ENCODE measurements at regions not wholly inside any gene's neighbourhood (a gene's known extent, or its start where the extent isn't known, plus 50 kb on each side); places are given as distances from the start of the nearest gene placed in this dataset.
A peak's percentile ranks its signal among the peaks of the same experiment; 100 is the strongest.

- no peak overlapping the region for H3K4me3 Mint-ChIP-seq
- peaks cover 0 to under 1% (median 0%) of the 10 kb centered on the region in 3 donors for H3K4me1 Mint-ChIP-seq
Observed at GRCh38 chr3:13722178-13722577, 157.7 kb downstream of the WNT7A start.

GRCh38 chr3:13718436-13718835 lies 161.4 kb downstream of the WNT7A start:
- Mint-ChIP-seq H3K27me3 (peaks cover 4% of the 10 kb centered on the region), H3K4me1 (no peaks in the 10 kb centered on the region), H3K4me3 (no peak overlapping the region), H3K36me3 (no peaks in the 10 kb centered on the region), H3K9me3 (peaks cover 7 to 22% (median 8%) of the 10 kb centered on the region in 3 donors), H3K27ac (peak overlapping the region in 1 of 3 donors; percentile 80)

More at GRCh38 chr3:13722178-13722577, 157.7 kb downstream of the WNT7A start:
- H3K9me3 Mint-ChIP-seq, result peaks cover 0 to 22% (median 8%) of the 10 kb centered on the region in 3 donors
- no peaks in the 10 kb centered on the region for H3K36me3 Mint-ChIP-seq
- peaks cover 3% of the 10 kb centered on the region for H3K27me3 Mint-ChIP-seq
- H3K27ac Mint-ChIP-seq, result no peak overlapping the region

GRCh38 chr3:13718000-13718399 lies 161.9 kb downstream of the WNT7A start:
- Mint-ChIP-seq H3K27me3 (peaks cover 4% of the 10 kb centered on the region), H3K27ac (peak overlapping the region in 1 of 3 donors; percentile 80)

GRCh38 chr3:13717222-13717895 lies 162.5 kb downstream of the WNT7A start:
- H3K4me1 Mint-ChIP-seq, result no peaks in the 10 kb centered on the region
- H3K9me3 Mint-ChIP-seq, result peaks cover 2 to 12% (median 9%) of the 10 kb centered on the region in 3 donors
- peaks cover 4% of the 10 kb centered on the region for H3K27me3 Mint-ChIP-seq
- H3K27ac Mint-ChIP-seq, result no peak overlapping the region
- no peak overlapping the region for H3K4me3 Mint-ChIP-seq
- H3K36me3 Mint-ChIP-seq, result no peaks in the 10 kb centered on the region

More at GRCh38 chr3:13718000-13718399, 161.9 kb downstream of the WNT7A start:
- Mint-ChIP-seq H3K4me1 (no peaks in the 10 kb centered on the region), H3K36me3 (no peaks in the 10 kb centered on the region), H3K4me3 (no peak overlapping the region), H3K9me3 (peaks cover 3 to 18% (median 8%) of the 10 kb centered on the region in 3 donors)

GRCh38 chr3:13716540-13717221 lies 163.2 kb downstream of the WNT7A start:
- Mint-ChIP-seq H3K9me3 (peaks cover 2 to 16% (median 5%) of the 10 kb centered on the region in 3 donors), H3K27me3 (peaks cover 4% of the 10 kb centered on the region), H3K27ac (peak overlapping the region in 1 of 3 donors; percentile 43), H3K4me3 (no peak overlapping the region), H3K4me1 (no peaks in the 10 kb centered on the region), H3K36me3 (no peaks in the 10 kb centered on the region)

- no peaks in the 10 kb centered on the region for H3K4me1 Mint-ChIP-seq
- H3K4me3 Mint-ChIP-seq, result no peak overlapping the region
- H3K27me3 Mint-ChIP-seq, result peaks cover 4% of the 10 kb centered on the region
- no peaks in the 10 kb centered on the region for H3K36me3 Mint-ChIP-seq
- H3K9me3 Mint-ChIP-seq, result peaks cover 2 to 21% (median 8%) of the 10 kb centered on the region in 3 donors
- H3K27ac Mint-ChIP-seq, result no peak overlapping the region
Observed at GRCh38 chr3:13715961-13716360, 163.9 kb downstream of the WNT7A start.

- H3K4me3 Mint-ChIP-seq, result no peak overlapping the region
- H3K27me3 Mint-ChIP-seq, result peaks cover 4% of the 10 kb centered on the region
- peaks cover 2 to 21% (median 11%) of the 10 kb centered on the region in 3 donors for H3K9me3 Mint-ChIP-seq
- H3K27ac Mint-ChIP-seq, result no peak overlapping the region
- H3K36me3 Mint-ChIP-seq, result no peaks in the 10 kb centered on the region
- no peaks in the 10 kb centered on the region for H3K4me1 Mint-ChIP-seq
Observed at GRCh38 chr3:13715167-13715954, 164.5 kb downstream of the WNT7A start.

- Mint-ChIP-seq H3K27me3 (peaks cover 4% of the 10 kb centered on the region), H3K4me1 (no peaks in the 10 kb centered on the region), H3K4me3 (no peak overlapping the region), H3K9me3 (peaks cover 0 to 24% (median 11%) of the 10 kb centered on the region in 3 donors), H3K27ac (no peak overlapping the region), H3K36me3 (no peaks in the 10 kb centered on the region)
Observed at GRCh38 chr3:13714251-13714916, 165.5 kb downstream of the FBLN2 start.

- H3K4me3 Mint-ChIP-seq, result peak overlapping the region in 1 of 4 donors; percentile 50
- peaks cover 4% of the 10 kb centered on the region for H3K27me3 Mint-ChIP-seq
- no peaks in the 10 kb centered on the region for H3K4me1 Mint-ChIP-seq
- no peak overlapping the region for H3K27ac Mint-ChIP-seq
- H3K36me3 Mint-ChIP-seq, result no peaks in the 10 kb centered on the region
- H3K9me3 Mint-ChIP-seq, result peaks cover 0 to 25% (median 11%) of the 10 kb centered on the region in 3 donors
Observed at GRCh38 chr3:13713396-13713795, 164.5 kb downstream of the FBLN2 start.

- no peak overlapping the region for H3K4me3 Mint-ChIP-seq
- H3K27ac Mint-ChIP-seq, result no peak overlapping the region
- peaks cover 0 to 25% (median 11%) of the 10 kb centered on the region in 3 donors for H3K9me3 Mint-ChIP-seq
- H3K27me3 Mint-ChIP-seq, result peaks cover 4% of the 10 kb centered on the region
- H3K36me3 Mint-ChIP-seq, result no peaks in the 10 kb centered on the region
- no peaks in the 10 kb centered on the region for H3K4me1 Mint-ChIP-seq
Observed at GRCh38 chr3:13712682-13713180, 163.8 kb downstream of the FBLN2 start.

- H3K4me1 Mint-ChIP-seq, result no peaks in the 10 kb centered on the region
- H3K9me3 Mint-ChIP-seq, result peaks cover 0 to 29% (median 11%) of the 10 kb centered on the region in 3 donors
- peaks cover 2% of the 10 kb centered on the region for H3K27me3 Mint-ChIP-seq
- no peak overlapping the region for H3K27ac Mint-ChIP-seq
- no peak overlapping the region for H3K4me3 Mint-ChIP-seq
- H3K36me3 Mint-ChIP-seq, result no peaks in the 10 kb centered on the region
Observed at GRCh38 chr3:13711911-13712650, 163.2 kb downstream of the FBLN2 start.

- no peaks in the 10 kb centered on the region for H3K36me3 Mint-ChIP-seq
- H3K4me3 Mint-ChIP-seq, result no peak overlapping the region
- H3K4me1 Mint-ChIP-seq, result no peaks in the 10 kb centered on the region
- no peak overlapping the region for H3K27ac Mint-ChIP-seq
- H3K27me3 Mint-ChIP-seq, result peaks cover 6% of the 10 kb centered on the region
- peaks cover 0 to 34% (median 11%) of the 10 kb centered on the region in 3 donors for H3K9me3 Mint-ChIP-seq
Observed at GRCh38 chr3:13710251-13710650, 161.3 kb downstream of the FBLN2 start.

GRCh38 chr3:13709706-13710105 lies 160.8 kb downstream of the FBLN2 start:
- H3K9me3 Mint-ChIP-seq, result peaks cover 0 to 35% (median 11%) of the 10 kb centered on the region in 3 donors
- H3K36me3 Mint-ChIP-seq, result no peaks in the 10 kb centered on the region
- no peaks in the 10 kb centered on the region for H3K4me1 Mint-ChIP-seq
- H3K4me3 Mint-ChIP-seq, result no peak overlapping the region
- no peak overlapping the region for H3K27ac Mint-ChIP-seq
- H3K27me3 Mint-ChIP-seq, result peaks cover 9% of the 10 kb centered on the region

Measured in IgD-negative memory B cell (primary cell).